Right lobe of liver (tissue), 4 donors: ENCODE measurements at regions not wholly inside any gene's neighbourhood (a gene's known extent, or its start where the extent isn't known, plus 50 kb on each side); places are given as distances from the start of the nearest gene placed in this dataset.

Source experiments
- CTCF ChIP-seq, 4 donors: fragments of 200-600 bp in 3 of 4; fragments of 450-650 bp in 1 of 4; IDR thresholded peaks; one replicate each; pipeline versions ENCODE4 v1.5.1 to v1.8.0; 2016 to 2022; ENCODE audit warnings: antibody characterized with exemption in 4 of 4, mild to moderate bottlenecking in 2 of 4
- POLR2A ChIP-seq: fragments of 450-650 bp; IDR thresholded peaks from one replicate; pipeline ENCODE4 v1.6.1; 2017; ENCODE audit warnings: antibody characterized with exemption, mild to moderate bottlenecking
- donor health status: DM: no; HTN: no; CAD: no.
- donor health status: DM: no; HTN: no; CAD: no.
- donor health status: DM: no; HTN: yes; CAD: no.

DNA sequence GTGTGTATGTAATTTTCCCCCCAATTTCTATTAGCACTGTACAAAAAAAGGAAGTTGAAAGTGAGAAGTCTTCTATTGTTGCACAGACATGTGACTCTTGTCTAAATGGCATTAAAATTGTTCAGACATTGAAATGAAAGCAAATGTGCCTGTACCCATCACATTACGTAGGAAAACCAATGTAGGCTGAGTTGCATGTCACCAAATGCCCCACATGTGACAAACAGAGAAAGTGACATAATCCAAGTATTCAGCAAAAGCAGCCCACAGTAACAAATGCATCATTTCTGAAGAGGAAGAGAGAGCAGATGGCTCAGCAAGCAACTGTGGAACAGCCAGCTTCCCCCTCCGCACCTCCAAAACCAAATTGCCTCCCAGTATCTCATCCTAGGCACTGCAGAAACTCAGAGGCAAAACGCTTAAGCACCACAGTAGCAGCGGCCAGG lies 161.5 kb upstream of the NR4A3 start:
- TF ChIP-seq CTCF (IDR thresholded peaks at IDR 0.05) = no peak
- no peak for TF ChIP-seq POLR2A
